D341Med (cell line): ENCODE measurements at regions not wholly inside any gene's neighbourhood (a gene's known extent, or its start where the extent isn't known, plus 50 kb on each side); places are given as distances from the start of the nearest gene placed in this dataset.

Source experiments
- DNase-seq: peaks from one replicate; pipeline ENCODE4 v3.0.0; 2012; ENCODE audit warnings: low spot score

GRCh38 chr6:21885532-21886114, 292.1 kb downstream of the SOX4 start:
- peak; percentile 47 for DNase-seq

GRCh38 chr6:21886542-21887151, 293.1 kb downstream of the SOX4 start:
- no peak for DNase-seq

- DNase-seq, result no peak
These were observed 294.0 kb downstream of the SOX4 start for GRCh38 chr6:21887231-21888185.

GRCh38 chr6:21891080-21891479, 297.5 kb downstream of the SOX4 start:
- no peak for DNase-seq

- DNase-seq, result no peak
These were observed 300.2 kb downstream of the SOX4 start for GRCh38 chr6:21893793-21894192.

- DNase-seq, result no peak
These were observed 302.0 kb downstream of the SOX4 start for GRCh38 chr6:21895555-21895954.

- DNase-seq, result no peak
These were observed 304.7 kb downstream of the SOX4 start for GRCh38 chr6:21898107-21898796.

GRCh38 chr6:21899708-21900107, 306.2 kb downstream of the SOX4 start:
- no peak for DNase-seq

GRCh38 chr6:21900730-21901129, 307.2 kb downstream of the SOX4 start:
- DNase-seq, result no peak

- DNase-seq, result no peak
These were observed 309.1 kb downstream of the SOX4 start for GRCh38 chr6:21902628-21903169.

- no peak for DNase-seq
These were observed 312.0 kb downstream of the SOX4 start for GRCh38 chr6:21905531-21905930.

GRCh38 chr6:21906826-21907225, 313.3 kb downstream of the SOX4 start:
- no peak for DNase-seq

- no peak for DNase-seq
These were observed 313.7 kb downstream of the SOX4 start for GRCh38 chr6:21907291-21907690.

- no peak for DNase-seq
These were observed 314.8 kb downstream of the SOX4 start for GRCh38 chr6:21908161-21908848.

GRCh38 chr6:21909321-21909720, 315.8 kb downstream of the SOX4 start:
- no peak for DNase-seq

- DNase-seq, result no peak
These were observed 317.7 kb downstream of the SOX4 start for GRCh38 chr6:21911208-21911607.

- DNase-seq, result no peak
These were observed 318.7 kb downstream of the SOX4 start for GRCh38 chr6:21912151-21912832.

GRCh38 chr6:21914121-21914973, 320.8 kb downstream of the SOX4 start:
- no peak for DNase-seq

GRCh38 chr6:21915707-21916260, 322.2 kb downstream of the SOX4 start:
- no peak for DNase-seq

- DNase-seq, result no peak
These were observed 324.5 kb downstream of the SOX4 start for GRCh38 chr6:21918041-21918440.
